Transverse colon (tissue), 4 donors: ENCODE measurements at regions not wholly inside any gene's neighbourhood (a gene's known extent, or its start where the extent isn't known, plus 50 kb on each side); places are given as distances from the start of the nearest gene placed in this dataset.

ENCODE experiments used
- POLR2AphosphoS5 ChIP-seq, 3 donors: sonication (generic); formaldehyde crosslinking; IDR thresholded peaks; one replicate each; pipeline ENCODE4 v1.6.1; 2016; ENCODE audit warnings: antibody characterized with exemption in 3 of 3
- TF ChIP-seq, protein P1 (sequence below), 5 experiments: fragments of 200-600 bp in 3 of 5; fragments of 450-650 bp in 2 of 5; sonication (generic) in 3 of 5; IDR thresholded peaks; 1 replicate in 2 of 5; 2 replicates in 3 of 5; pipeline ENCODE4 v1.5.1; 2016 to 2017; ENCODE audit warnings: antibody characterized with exemption in 5 of 5, inconsistent platforms in 3 of 5, mild to moderate bottlenecking in 2 of 5, moderate library complexity in 1 of 5

DNA sequence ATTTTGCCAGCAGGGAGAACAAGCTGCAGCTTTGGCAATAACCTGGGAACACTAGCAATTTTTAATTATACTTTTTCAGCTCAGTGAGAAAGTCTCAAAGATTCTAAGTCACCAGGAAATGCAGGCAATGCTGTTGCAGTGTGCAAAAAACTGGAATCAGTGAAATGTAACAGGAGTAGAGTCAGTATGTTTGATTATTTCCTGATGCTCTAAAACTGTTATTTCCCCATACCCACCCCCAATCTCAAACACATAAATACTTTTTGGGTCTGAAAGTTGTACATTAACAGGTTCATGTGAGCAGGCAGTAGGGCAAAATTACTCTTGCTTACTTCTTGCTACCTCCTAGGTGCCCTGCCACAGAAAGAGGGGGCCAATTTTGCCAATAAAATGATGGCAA, 65.4 kb upstream of the BEND6 start:
- no peak for TF ChIP-seq POLR2AphosphoS5 (IDR thresholded peaks at IDR 0.05)
- TF ChIP-seq, protein P1, sequence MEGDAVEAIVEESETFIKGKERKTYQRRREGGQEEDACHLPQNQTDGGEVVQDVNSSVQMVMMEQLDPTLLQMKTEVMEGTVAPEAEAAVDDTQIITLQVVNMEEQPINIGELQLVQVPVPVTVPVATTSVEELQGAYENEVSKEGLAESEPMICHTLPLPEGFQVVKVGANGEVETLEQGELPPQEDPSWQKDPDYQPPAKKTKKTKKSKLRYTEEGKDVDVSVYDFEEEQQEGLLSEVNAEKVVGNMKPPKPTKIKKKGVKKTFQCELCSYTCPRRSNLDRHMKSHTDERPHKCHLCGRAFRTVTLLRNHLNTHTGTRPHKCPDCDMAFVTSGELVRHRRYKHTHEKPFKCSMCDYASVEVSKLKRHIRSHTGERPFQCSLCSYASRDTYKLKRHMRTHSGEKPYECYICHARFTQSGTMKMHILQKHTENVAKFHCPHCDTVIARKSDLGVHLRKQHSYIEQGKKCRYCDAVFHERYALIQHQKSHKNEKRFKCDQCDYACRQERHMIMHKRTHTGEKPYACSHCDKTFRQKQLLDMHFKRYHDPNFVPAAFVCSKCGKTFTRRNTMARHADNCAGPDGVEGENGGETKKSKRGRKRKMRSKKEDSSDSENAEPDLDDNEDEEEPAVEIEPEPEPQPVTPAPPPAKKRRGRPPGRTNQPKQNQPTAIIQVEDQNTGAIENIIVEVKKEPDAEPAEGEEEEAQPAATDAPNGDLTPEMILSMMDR (IDR thresholded peaks at IDR 0.05), result no peak
